CD4-positive, alpha-beta T cell treated with Interleukin-10 for 1 hour (primary cell): ENCODE measurements at regions not wholly inside any gene's neighbourhood (a gene's known extent, or its start where the extent isn't known, plus 50 kb on each side); places are given as distances from the start of the nearest gene placed in this dataset.

Experiments
- DNase-seq: peaks from one replicate; pipeline ENCODE4 v3.0.0-alpha.2; 2020

- no peak for DNase-seq
Observed at GRCh38 chr15:70361106-70361505, 263.4 kb upstream of the TLE3 start.

GRCh38 chr15:70358871-70359647 lies 261.3 kb upstream of the TLE3 start:
- no peak for DNase-seq

GRCh38 chr15:70358011-70358819 lies 260.5 kb upstream of the TLE3 start:
- no peak for DNase-seq

- no peak for DNase-seq
Observed at GRCh38 chr15:70357453-70357852, 259.7 kb upstream of the TLE3 start.

- no peak for DNase-seq
Observed at GRCh38 chr15:70356919-70357318, 259.2 kb upstream of the TLE3 start.

GRCh38 chr15:70356062-70356860 lies 258.5 kb upstream of the TLE3 start:
- DNase-seq, result no peak

- DNase-seq, result no peak
Observed at GRCh38 chr15:70355275-70355795, 257.6 kb upstream of the TLE3 start.

- no peak for DNase-seq
Observed at GRCh38 chr15:70354346-70354905, 256.7 kb upstream of the TLE3 start.

- no peak for DNase-seq
Observed at GRCh38 chr15:70353606-70354345, 256.1 kb upstream of the TLE3 start.

- no peak for DNase-seq
Observed at GRCh38 chr15:70351941-70352774, 254.4 kb upstream of the TLE3 start.

GRCh38 chr15:70351391-70351790 lies 253.7 kb upstream of the TLE3 start:
- no peak for DNase-seq

- peak; percentile 3 for DNase-seq
Observed at GRCh38 chr15:70348581-70349344, 251.0 kb upstream of the TLE3 start.

- DNase-seq, result no peak
Observed at GRCh38 chr15:70348226-70348543, 250.5 kb upstream of the TLE3 start.

- DNase-seq, result no peak
Observed at GRCh38 chr15:70347321-70348225, 249.9 kb upstream of the TLE3 start.

GRCh38 chr15:70345251-70346019 lies 247.7 kb upstream of the TLE3 start:
- no peak for DNase-seq

GRCh38 chr15:70344666-70345065 lies 246.9 kb upstream of the TLE3 start:
- no peak for DNase-seq

- no peak for DNase-seq
Observed at GRCh38 chr15:70343961-70344621, 246.4 kb upstream of the TLE3 start.
